ENCODE measurements at regions not wholly inside any gene's neighbourhood (a gene's known extent, or its start where the extent isn't known, plus 50 kb on each side); places are given as distances from the start of the nearest gene placed in this dataset.

DNA sequence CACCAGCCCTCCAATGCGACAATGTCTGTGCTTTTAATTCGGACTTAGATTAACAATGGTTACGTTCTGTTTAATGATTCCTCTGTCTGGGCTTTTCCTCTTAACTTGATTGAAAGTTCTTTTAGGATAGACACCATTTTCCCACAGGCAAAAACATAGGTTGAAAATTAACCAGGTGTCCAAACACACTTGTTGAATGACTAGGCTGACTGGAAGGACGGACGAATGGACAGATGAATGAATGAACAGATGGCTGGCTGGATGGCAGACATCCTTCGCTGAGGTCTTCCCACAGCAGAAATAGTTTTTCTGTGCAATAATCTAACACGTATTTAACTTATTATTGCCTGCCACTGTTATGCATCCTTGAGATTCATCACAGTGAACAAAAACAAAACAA, 298.8 kb downstream of the SRBD1 start:
- no peak for DNase-seq (ENCODE audit: low read depth)
- TF ChIP-seq, protein P1, sequence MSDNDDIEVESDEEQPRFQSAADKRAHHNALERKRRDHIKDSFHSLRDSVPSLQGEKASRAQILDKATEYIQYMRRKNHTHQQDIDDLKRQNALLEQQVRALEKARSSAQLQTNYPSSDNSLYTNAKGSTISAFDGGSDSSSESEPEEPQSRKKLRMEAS (IDR thresholded peaks at IDR 0.05; ENCODE audit: low read depth, low read length): no peak
- TF ChIP-seq POLR2A (IDR thresholded peaks at IDR 0.05; ENCODE audit: extremely low read depth, insufficient read length) (no peak), MYC (IDR thresholded peaks at IDR 0.05; ENCODE audit: low read depth, low read length) (no peak)
- TF ChIP-seq, protein P2, sequence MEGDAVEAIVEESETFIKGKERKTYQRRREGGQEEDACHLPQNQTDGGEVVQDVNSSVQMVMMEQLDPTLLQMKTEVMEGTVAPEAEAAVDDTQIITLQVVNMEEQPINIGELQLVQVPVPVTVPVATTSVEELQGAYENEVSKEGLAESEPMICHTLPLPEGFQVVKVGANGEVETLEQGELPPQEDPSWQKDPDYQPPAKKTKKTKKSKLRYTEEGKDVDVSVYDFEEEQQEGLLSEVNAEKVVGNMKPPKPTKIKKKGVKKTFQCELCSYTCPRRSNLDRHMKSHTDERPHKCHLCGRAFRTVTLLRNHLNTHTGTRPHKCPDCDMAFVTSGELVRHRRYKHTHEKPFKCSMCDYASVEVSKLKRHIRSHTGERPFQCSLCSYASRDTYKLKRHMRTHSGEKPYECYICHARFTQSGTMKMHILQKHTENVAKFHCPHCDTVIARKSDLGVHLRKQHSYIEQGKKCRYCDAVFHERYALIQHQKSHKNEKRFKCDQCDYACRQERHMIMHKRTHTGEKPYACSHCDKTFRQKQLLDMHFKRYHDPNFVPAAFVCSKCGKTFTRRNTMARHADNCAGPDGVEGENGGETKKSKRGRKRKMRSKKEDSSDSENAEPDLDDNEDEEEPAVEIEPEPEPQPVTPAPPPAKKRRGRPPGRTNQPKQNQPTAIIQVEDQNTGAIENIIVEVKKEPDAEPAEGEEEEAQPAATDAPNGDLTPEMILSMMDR (IDR thresholded peaks at IDR 0.05; ENCODE audit: low read depth, low read length): no peak
- H3K4me3 ChIP-seq (ENCODE audit: low read depth, low read length): no peak overlapping the region

DNA sequence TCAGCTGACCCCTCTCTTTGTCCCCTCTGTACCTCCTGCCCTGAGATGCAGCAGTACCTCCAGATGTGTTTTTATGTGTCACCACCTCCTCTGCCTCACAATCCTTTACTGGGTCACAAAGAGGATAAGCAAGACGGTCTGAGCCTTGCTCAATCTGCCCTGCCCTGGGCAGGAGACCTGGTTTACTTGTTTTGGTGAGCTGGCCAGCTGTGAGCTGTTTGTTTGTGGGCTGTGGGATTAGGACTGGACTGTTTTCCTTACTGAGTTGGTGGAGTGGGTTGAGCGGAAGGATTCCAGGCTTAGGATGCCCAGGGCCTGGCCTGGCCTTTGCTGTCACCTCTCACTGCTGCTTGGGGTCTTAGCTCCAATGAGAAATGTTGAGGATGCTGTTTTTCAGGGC, 299.5 kb downstream of the SRBD1 start:
- DNase-seq (ENCODE audit: low read depth): no peak
- no peak overlapping the region for H3K4me3 ChIP-seq (ENCODE audit: low read depth, low read length)
- TF ChIP-seq, protein P1 (IDR thresholded peaks at IDR 0.05; ENCODE audit: low read depth, low read length): no peak
- TF ChIP-seq, protein P2 (IDR thresholded peaks at IDR 0.05; ENCODE audit: low read depth, low read length): no peak
- TF ChIP-seq POLR2A (IDR thresholded peaks at IDR 0.05; ENCODE audit: extremely low read depth, insufficient read length): no peak
- no peak for TF ChIP-seq MYC (IDR thresholded peaks at IDR 0.05; ENCODE audit: low read depth, low read length)

DNA sequence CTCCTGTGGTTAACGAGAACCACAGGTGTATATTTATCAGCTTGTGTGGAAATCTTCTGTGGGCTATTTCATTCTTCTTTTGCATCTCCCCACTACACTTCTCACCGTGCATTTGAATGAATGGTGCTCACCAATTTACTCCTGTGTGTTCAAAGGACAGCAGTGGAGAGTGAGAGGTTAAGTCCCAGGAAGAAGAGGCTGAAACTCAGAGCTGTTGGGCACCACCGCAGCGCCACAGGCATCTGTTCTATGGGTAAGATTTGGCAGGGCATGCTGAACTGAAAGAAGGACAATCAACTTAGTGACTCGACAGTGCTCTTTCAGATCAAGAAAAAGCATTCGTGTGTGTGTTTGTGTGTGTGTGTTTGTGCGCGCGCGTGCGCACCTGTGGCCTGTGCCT, 297.9 kb upstream of the SIX2 start:
- no peak overlapping the region for H3K4me3 ChIP-seq (ENCODE audit: low read depth, low read length)
- no peak for DNase-seq (ENCODE audit: low read depth)
- TF ChIP-seq MYC (IDR thresholded peaks at IDR 0.05; ENCODE audit: low read depth, low read length): no peak
- no peak for TF ChIP-seq POLR2A (IDR thresholded peaks at IDR 0.05; ENCODE audit: extremely low read depth, insufficient read length)
- TF ChIP-seq, protein P2 (IDR thresholded peaks at IDR 0.05; ENCODE audit: low read depth, low read length): no peak
- TF ChIP-seq, protein P1 (IDR thresholded peaks at IDR 0.05; ENCODE audit: low read depth, low read length): no peak

DNA sequence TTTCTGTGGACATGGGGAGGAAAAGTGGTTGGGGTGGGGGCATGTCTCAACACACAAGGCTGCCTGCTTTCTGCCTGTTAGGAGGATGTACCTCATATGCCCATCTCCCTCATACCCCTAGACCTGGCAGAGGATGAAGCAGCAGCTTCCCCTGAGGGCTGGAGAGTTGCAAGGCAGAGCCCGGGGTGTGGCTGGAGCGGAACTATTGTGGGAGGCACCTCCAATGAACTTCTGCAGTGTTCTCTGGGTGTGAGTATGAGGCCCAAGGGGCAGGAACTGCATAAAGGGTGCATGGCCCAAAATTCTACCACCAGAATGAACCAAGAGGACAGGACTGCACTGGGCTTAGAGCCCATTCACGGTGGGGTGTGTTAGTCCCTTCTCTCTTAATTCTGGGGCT, 296.3 kb upstream of the SIX2 start:
- no peak for DNase-seq (ENCODE audit: low read depth)
- TF ChIP-seq POLR2A (IDR thresholded peaks at IDR 0.05; ENCODE audit: extremely low read depth, insufficient read length) (no peak), MYC (IDR thresholded peaks at IDR 0.05; ENCODE audit: low read depth, low read length) (no peak)
- TF ChIP-seq, protein P2 (IDR thresholded peaks at IDR 0.05; ENCODE audit: low read depth, low read length): no peak
- TF ChIP-seq, protein P1 (IDR thresholded peaks at IDR 0.05; ENCODE audit: low read depth, low read length): no peak
- H3K4me3 ChIP-seq (ENCODE audit: low read depth, low read length): no peak overlapping the region

DNA sequence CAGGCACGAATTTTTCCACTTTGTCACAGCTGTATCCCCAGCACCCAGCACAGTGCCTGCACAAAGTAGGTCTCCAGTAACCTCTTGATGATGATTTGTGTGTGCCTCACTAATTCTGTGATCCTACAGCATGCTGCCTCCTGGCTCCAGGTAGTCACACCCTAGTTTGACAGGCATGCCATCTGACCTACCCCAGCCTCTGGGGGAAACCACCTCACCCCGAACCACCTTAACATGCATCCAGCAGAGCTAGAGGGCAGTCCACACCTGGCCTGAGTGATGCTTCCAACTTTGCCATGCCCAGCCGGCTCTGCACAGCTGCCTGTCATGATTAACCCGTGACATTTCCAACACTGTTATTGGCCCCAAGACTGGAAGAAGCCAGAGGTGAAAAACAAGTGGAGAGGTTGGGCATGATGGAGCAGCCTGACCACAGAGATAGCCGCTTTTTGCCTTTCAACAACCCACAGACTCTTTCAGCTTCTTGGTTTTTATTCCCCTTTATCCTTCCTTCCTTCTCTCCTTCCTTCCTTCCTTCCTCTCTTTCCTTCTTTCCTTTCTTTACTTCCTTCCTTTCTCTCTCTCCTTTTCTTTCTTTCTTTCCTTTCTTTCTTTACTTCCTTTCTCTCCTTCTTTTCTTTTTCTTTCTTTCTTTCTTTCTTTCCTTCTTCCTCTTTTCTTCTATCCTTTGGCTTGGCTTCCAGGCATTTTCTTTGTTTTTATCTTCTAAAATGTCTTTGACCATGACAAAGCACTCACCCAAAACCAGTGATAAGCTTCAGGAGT, 294.4 kb upstream of the SIX2 start:
- TF ChIP-seq, protein P2 (IDR thresholded peaks at IDR 0.05; ENCODE audit: low read depth, low read length): no peak
- no peak overlapping the region for H3K4me3 ChIP-seq (ENCODE audit: low read depth, low read length)
- DNase-seq (ENCODE audit: low read depth): no peak

All from NB4 (cell line).